ENCODE measurements at regions not wholly inside any gene's neighbourhood (a gene's known extent, or its start where the extent isn't known, plus 50 kb on each side); places are given as distances from the start of the nearest gene placed in this dataset.

- no peak for ATAC-seq (ENCODE audit: insufficient read depth, low read depth)
- Histone ChIP-seq H4K20me1 (ENCODE audit: insufficient read depth, low read length) (no peaks in the 10 kb centered on the region), H3K27me3 (ENCODE audit: insufficient read depth, low read length, poor library complexity) (no peaks in the 10 kb centered on the region), H3K9ac (ENCODE audit: low read depth, low read length) (no peak overlapping the region), H3K4me3 (ENCODE audit: low read depth in 1 of 2, low read length in 2 of 2) (no peak overlapping the region), H3K9me3 (ENCODE audit: insufficient read depth, low read length, severe bottlenecking) (no peaks in the 10 kb centered on the region), H3K4me2 (ENCODE audit: insufficient read depth, low read length) (no peak overlapping the region), H3K79me2 (ENCODE audit: insufficient read depth, low read length) (no peaks in the 10 kb centered on the region), H3K27ac (ENCODE audit: low read length) (no peak overlapping the region), H3K4me1 (ENCODE audit: insufficient read depth, low read length) (no peaks in the 10 kb centered on the region), H2AFZ (ENCODE audit: low read depth, low read length) (no peak overlapping the region), H3K36me3 (ENCODE audit: insufficient read depth, low read length) (no peaks in the 10 kb centered on the region)
- TF ChIP-seq, protein P1, sequence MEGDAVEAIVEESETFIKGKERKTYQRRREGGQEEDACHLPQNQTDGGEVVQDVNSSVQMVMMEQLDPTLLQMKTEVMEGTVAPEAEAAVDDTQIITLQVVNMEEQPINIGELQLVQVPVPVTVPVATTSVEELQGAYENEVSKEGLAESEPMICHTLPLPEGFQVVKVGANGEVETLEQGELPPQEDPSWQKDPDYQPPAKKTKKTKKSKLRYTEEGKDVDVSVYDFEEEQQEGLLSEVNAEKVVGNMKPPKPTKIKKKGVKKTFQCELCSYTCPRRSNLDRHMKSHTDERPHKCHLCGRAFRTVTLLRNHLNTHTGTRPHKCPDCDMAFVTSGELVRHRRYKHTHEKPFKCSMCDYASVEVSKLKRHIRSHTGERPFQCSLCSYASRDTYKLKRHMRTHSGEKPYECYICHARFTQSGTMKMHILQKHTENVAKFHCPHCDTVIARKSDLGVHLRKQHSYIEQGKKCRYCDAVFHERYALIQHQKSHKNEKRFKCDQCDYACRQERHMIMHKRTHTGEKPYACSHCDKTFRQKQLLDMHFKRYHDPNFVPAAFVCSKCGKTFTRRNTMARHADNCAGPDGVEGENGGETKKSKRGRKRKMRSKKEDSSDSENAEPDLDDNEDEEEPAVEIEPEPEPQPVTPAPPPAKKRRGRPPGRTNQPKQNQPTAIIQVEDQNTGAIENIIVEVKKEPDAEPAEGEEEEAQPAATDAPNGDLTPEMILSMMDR (IDR thresholded peaks at IDR 0.05; ENCODE audit: borderline replicate concordance, extremely low read depth, low read length, poor library complexity, severe bottlenecking) = no peak
- no peak for TF ChIP-seq EZH2 (IDR thresholded peaks at IDR 0.05; ENCODE audit: borderline replicate concordance, low read depth, low read length, severe bottlenecking)
- DNase-seq = no peak
Measured at GRCh38 chr2:238582159-238582558, 155.4 kb downstream of the ASB1 start.

- no peak for TF ChIP-seq EZH2 (IDR thresholded peaks at IDR 0.05; ENCODE audit: borderline replicate concordance, low read depth, low read length, severe bottlenecking)
- TF ChIP-seq, protein P1 (IDR thresholded peaks at IDR 0.05; ENCODE audit: borderline replicate concordance, extremely low read depth, low read length, poor library complexity, severe bottlenecking) = no peak
Measured at GRCh38 chr2:238584617-238585016, 157.9 kb downstream of the ASB1 start.

DNA sequence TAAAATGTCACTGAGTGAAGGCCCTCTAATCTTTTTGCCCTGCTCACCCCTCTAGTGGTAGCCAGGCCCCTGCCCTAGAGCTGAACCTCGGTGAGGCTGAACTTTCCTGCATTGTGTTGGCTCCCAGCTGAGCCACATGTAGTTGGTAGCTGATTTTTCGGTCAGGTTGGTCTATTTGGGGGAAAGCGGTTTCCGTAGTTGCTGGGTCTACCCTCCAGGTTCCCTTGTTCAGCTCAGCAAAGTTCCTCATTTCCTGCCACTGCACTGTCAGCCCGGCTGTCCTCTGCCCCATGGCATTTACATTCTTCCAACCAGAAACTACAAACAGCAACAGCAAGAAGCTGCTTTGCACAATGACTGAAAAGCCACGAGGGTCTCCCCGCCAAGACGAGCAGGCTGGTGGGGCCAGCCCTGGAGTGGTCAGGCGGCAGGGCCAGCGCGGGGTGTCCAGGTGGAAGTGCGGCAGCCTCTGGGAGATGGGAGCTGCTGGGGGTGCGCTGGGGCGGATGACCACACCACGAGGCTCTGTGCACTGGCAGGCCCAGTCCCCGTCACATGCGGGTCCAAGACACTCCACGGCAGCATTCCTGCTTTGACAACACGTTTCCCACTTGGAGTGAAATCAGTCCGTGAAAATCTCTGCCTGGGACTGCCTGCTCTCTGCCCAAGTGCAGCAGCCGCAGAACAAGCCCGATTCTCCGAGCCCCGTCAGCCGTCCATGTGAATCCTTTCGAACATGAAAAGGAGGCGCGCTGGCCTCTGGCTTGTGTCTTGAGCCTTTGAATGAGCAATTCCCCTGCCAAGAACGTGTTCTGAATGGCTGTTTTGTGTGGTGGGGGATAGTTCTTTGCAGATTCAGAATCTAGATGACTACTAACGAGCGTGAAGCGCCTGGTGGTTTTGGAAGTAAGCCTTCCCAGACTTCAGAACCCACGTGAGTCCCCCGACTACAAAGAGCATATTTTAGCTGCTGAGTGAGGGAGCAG lies 159.4 kb downstream of the ASB1 start:
- no peak overlapping the region for H2AFZ ChIP-seq (ENCODE audit: low read depth, low read length)
- no peak overlapping the region for H3K4me3 ChIP-seq (ENCODE audit: low read depth in 1 of 2, low read length in 2 of 2)
- H3K4me2 ChIP-seq (ENCODE audit: insufficient read depth, low read length) = no peak overlapping the region
- no peak overlapping the region for H3K9ac ChIP-seq (ENCODE audit: low read depth, low read length)
- no peak for TF ChIP-seq EZH2 (IDR thresholded peaks at IDR 0.05; ENCODE audit: borderline replicate concordance, low read depth, low read length, severe bottlenecking)
- TF ChIP-seq, protein P1 (IDR thresholded peaks at IDR 0.05; ENCODE audit: borderline replicate concordance, extremely low read depth, low read length, poor library complexity, severe bottlenecking) = no peak
- no peak overlapping the region for H3K27ac ChIP-seq (ENCODE audit: low read length)
- no peaks in the 10 kb centered on the region for H3K79me2 ChIP-seq (ENCODE audit: insufficient read depth, low read length)
- no peaks in the 10 kb centered on the region for H3K4me1 ChIP-seq (ENCODE audit: insufficient read depth, low read length)
- H3K9me3 ChIP-seq (ENCODE audit: insufficient read depth, low read length, severe bottlenecking) = no peaks in the 10 kb centered on the region
- H3K27me3 ChIP-seq (ENCODE audit: insufficient read depth, low read length, poor library complexity) = peaks cover 4% of the 10 kb centered on the region
- H4K20me1 ChIP-seq (ENCODE audit: insufficient read depth, low read length) = no peaks in the 10 kb centered on the region; the same call in 1 of the 2 replicates
- ATAC-seq (ENCODE audit: insufficient read depth, low read depth) (no peak), DNase-seq (no peak)
- H3K36me3 ChIP-seq (ENCODE audit: insufficient read depth, low read length) = no peaks in the 10 kb centered on the region

More at GRCh38 chr2:238584617-238585016, 157.9 kb downstream of the ASB1 start:
- Histone ChIP-seq H2AFZ (ENCODE audit: low read depth, low read length) (no peak overlapping the region), H3K4me3 (ENCODE audit: low read depth in 1 of 2, low read length in 2 of 2) (no peak overlapping the region), H3K4me1 (ENCODE audit: insufficient read depth, low read length) (no peaks in the 10 kb centered on the region), H3K9me3 (ENCODE audit: insufficient read depth, low read length, severe bottlenecking) (no peaks in the 10 kb centered on the region), H3K27ac (ENCODE audit: low read length) (no peak overlapping the region), H3K4me2 (ENCODE audit: insufficient read depth, low read length) (no peak overlapping the region), H3K36me3 (ENCODE audit: insufficient read depth, low read length) (no peaks in the 10 kb centered on the region), H3K79me2 (ENCODE audit: insufficient read depth, low read length) (no peaks in the 10 kb centered on the region), H3K9ac (ENCODE audit: low read depth, low read length) (no peak overlapping the region), H3K27me3 (ENCODE audit: insufficient read depth, low read length, poor library complexity) (peaks cover under 1% of the 10 kb centered on the region), H4K20me1 (ENCODE audit: insufficient read depth, low read length) (no peaks in the 10 kb centered on the region; the same call in 1 of the 2 replicates)
- ATAC-seq (ENCODE audit: insufficient read depth, low read depth) = no peak
- no peak for DNase-seq

Measured in DND-41 (cell line).